Heart left ventricle (tissue), 13 donors: ENCODE measurements at regions not wholly inside any gene's neighbourhood (a gene's known extent, or its start where the extent isn't known, plus 50 kb on each side); places are given as distances from the start of the nearest gene placed in this dataset.
"Not testable (repeated sequence)": the region's sequence is repeated elsewhere in the genome, so short reads cannot be mapped to it uniquely, and the experiment has no call there.

Experiments
- CTCF ChIP-seq, 12 donors: fragments of 200-600 bp; sonication (generic) in 4 of 12; IDR thresholded peaks; one replicate each; pipeline versions ENCODE4 v1.5.0 to v1.8.0; 2018 to 2022; ENCODE audit warnings: antibody characterized with exemption in 12 of 12, mild to moderate bottlenecking in 5 of 12
- POLR2A ChIP-seq, 2 donors: fragments of 450-650 bp; IDR thresholded peaks; one replicate each; pipeline ENCODE4 v1.6.1; 2017; ENCODE audit warnings: antibody characterized with exemption in 2 of 2, mild to moderate bottlenecking in 2 of 2, moderate library complexity in 2 of 2
- donor health status: ischemic (EF 13 %, LVEDD 7.1; RV severe dilation, severe dysfunction).
- donor health status: DM: no; HTN: yes; CAD: no.
- donor health status: DM: no; HTN: no; CAD: no.
- donor health status: ischemic (EF 25% LVEDD 6.9; RV normal size, moderate dysfunction).
- donor health status: ischemic (EF 25% LVEDD 5.7; RV mildly dilated, moderate dysfunction).
- donor health status: ischemic (EF 35%, LVEDD 5.7; RV mildly dilated, moderate dysfunction).
- donor health status: nonischemic (EF 11% LVEDD 7.7; RV severe dilation, severe dysfunction).
- donor health status: DM: yes; HTN: yes; CAD: no.
- donor health status: PGD.
- donor health status: ischemic (EF 29% LVEDD 5.4; RV normal size, mild dysfunction).
- donor health status: nonischemic (EF 23%, LVEDD 6.1; RV moderate dilation, normal function).

- not testable (repeated sequence) for TF ChIP-seq POLR2A, CTCF (IDR thresholded peaks at IDR 0.05)
Observed at GRCh38 chr1:843946-844345, 79.8 kb upstream of the SAMD11 start.
